PC-9 (cell line): ENCODE measurements at regions not wholly inside any gene's neighbourhood (a gene's known extent, or its start where the extent isn't known, plus 50 kb on each side); places are given as distances from the start of the nearest gene placed in this dataset.

Source experiments
- BruUV-seq: library from RNA; stranded (reverse); fragments of 400-500 nt; replicated peaks from 2 replicates; lab custom pipeline; 2021; lab: Mats Ljungman, UMichigan
- CTCF ChIA-PET: fragments of 300-600 bp; sonication (Branson Sonifier 250); formaldehyde crosslinking; loops from one replicate; lab custom pipeline; 2022; ENCODE audit warnings: antibody characterized with exemption; lab: Charles Lee
- POLR2A ChIA-PET: fragments of 300-600 bp; sonication (Branson Sonifier 250); formaldehyde crosslinking; loops from one replicate; lab custom pipeline; 2022; ENCODE audit warnings: antibody characterized with exemption; ENCODE audit not compliant: unreplicated experiment; lab: Charles Lee
- DNase-seq, 2 experiments: peaks; one replicate each; pipeline versions ENCODE4 v3.0.0 to v3.0.0-alpha.2; 2015 to 2022; ENCODE audit warnings: mixed read lengths in 1 of 2
- H2AFZ ChIP-seq: fragments of 200-600 bp; sonication (generic); 2 replicates; pipeline ENCODE4 v1.8.1; 2017; ENCODE audit warnings: antibody characterized with exemption
- H3F3A ChIP-seq: fragments of 200-600 bp; sonication (generic); 2 replicates; pipeline ENCODE4 v1.8.1; 2017; ENCODE audit warnings: antibody characterized with exemption, mild to moderate bottlenecking, low read depth; ENCODE audit not compliant: insufficient read depth
- H3K27ac ChIP-seq: fragments of 200-600 bp; sonication (generic); 2 replicates; pipeline ENCODE4 v1.6.1; 2016; ENCODE audit warnings: mixed run types
- H3K27me3 ChIP-seq: fragments of 200-600 bp; sonication (generic); 2 replicates; pipeline ENCODE4 v1.6.1; 2016; ENCODE audit warnings: low read depth, mixed run types; ENCODE audit not compliant: insufficient read depth
- H3K36me3 ChIP-seq: fragments of 200-600 bp; sonication (generic); 2 replicates; pipeline ENCODE4 v1.6.1; 2016; ENCODE audit warnings: low read depth, mixed run types
- H3K4me1 ChIP-seq: fragments of 200-600 bp; sonication (generic); replicated peaks from 2 replicates; pipeline ENCODE4 v1.6.1; 2016; ENCODE audit warnings: mixed run types; ENCODE audit not compliant: insufficient read depth
- H3K4me2 ChIP-seq: fragments of 200-600 bp; sonication (generic); 2 replicates; pipeline ENCODE4 v1.6.1; 2017; ENCODE audit warnings: mixed run types
- H3K4me3 ChIP-seq: fragments of 200-600 bp; sonication (generic); 2 replicates; pipeline ENCODE4 v1.6.1; 2016; ENCODE audit warnings: mixed run types
- H3K79me2 ChIP-seq: fragments of 200-600 bp; sonication (generic); 2 replicates; pipeline ENCODE4 v1.6.1; 2017; ENCODE audit warnings: low read depth, mixed run types
- H3K9me2 ChIP-seq: fragments of 200-600 bp; sonication (generic); 2 replicates; pipeline ENCODE4 v1.8.1; 2017; ENCODE audit warnings: mild to moderate bottlenecking; ENCODE audit not compliant: insufficient read depth
- H3K9me3 ChIP-seq: fragments of 200-600 bp; sonication (generic); 2 replicates; pipeline ENCODE4 v1.8.1; 2016; ENCODE audit warnings: low read depth; ENCODE audit not compliant: insufficient read depth
- H4K20me1 ChIP-seq: fragments of 200-600 bp; sonication (generic); 2 replicates; pipeline ENCODE4 v1.8.1; 2017; ENCODE audit not compliant: insufficient read depth
- EZH2 ChIP-seq: fragments of 200-600 bp; sonication (generic); IDR thresholded peaks from 2 replicates; pipeline ENCODE4 v1.8.0; 2017; ENCODE audit warnings: antibody characterized with exemption, low read depth
- intact Hi-C: fragments of 100-400 bp; cut with micrococcal nuclease; formaldehyde crosslinking; loops from one replicate; pipeline ENCODE4 v1.10.0; 2022; ENCODE audit not compliant: unreplicated experiment
- TF ChIP-seq, protein P1 (sequence below): fragments of 200-600 bp; sonication (generic); conservative IDR thresholded peaks from 2 replicates; pipeline ENCODE4 v1.6.1; 2017; ENCODE audit warnings: mixed run types, antibody characterized with exemption, mild to moderate bottlenecking, moderate library complexity

DNA sequence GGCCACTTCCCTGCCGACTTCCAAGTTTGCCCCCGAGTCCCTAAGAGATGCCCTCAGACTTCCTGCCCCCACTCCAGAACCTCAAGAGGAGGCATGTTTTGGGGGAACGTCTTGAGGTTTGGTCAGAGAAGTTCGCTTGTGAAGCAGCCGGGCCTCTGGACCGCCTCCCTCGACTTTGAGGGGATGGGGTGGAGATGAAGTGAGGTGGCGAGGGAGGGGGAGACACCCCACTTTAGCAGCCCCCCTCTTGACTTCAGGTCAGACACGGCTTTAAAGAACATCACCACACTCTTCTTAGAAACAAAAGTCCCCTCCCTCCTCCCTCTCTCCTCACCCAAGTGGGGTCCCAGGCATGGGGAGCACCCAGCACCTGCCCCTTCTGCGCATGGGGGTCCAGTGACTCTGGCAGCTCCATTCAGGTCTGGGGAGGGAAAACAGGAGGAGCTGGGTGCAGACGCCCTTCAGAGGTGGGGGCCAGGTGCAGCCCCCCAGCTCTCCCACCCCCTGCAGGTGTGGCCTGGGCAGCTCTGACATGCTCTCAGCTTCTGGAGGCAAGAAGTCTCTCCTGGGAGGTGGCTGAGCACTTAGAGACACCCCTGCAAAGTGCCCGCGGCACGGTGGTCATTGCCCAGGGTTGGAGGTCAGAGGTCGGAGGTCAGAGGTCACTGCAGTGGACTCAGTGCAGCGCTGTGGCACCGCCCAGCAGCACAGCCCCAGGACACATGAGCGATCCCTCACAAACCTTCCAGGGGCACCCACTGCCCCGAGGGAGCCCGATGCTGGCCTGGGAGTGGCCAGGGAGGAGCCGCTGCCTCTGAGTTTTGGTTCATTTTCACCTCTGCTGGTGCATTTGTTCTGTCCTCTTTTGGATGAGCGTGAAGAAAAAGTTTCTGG, 108.8 kb downstream of the CPZ start:
- no peak overlapping the region for H3K4me2 ChIP-seq
- H3K9me2 ChIP-seq = no peaks in the 10 kb centered on the region
- TF ChIP-seq, protein P1, sequence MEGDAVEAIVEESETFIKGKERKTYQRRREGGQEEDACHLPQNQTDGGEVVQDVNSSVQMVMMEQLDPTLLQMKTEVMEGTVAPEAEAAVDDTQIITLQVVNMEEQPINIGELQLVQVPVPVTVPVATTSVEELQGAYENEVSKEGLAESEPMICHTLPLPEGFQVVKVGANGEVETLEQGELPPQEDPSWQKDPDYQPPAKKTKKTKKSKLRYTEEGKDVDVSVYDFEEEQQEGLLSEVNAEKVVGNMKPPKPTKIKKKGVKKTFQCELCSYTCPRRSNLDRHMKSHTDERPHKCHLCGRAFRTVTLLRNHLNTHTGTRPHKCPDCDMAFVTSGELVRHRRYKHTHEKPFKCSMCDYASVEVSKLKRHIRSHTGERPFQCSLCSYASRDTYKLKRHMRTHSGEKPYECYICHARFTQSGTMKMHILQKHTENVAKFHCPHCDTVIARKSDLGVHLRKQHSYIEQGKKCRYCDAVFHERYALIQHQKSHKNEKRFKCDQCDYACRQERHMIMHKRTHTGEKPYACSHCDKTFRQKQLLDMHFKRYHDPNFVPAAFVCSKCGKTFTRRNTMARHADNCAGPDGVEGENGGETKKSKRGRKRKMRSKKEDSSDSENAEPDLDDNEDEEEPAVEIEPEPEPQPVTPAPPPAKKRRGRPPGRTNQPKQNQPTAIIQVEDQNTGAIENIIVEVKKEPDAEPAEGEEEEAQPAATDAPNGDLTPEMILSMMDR = no peak
- TF ChIP-seq EZH2 = no peak
- H3K36me3 ChIP-seq = no peaks in the 10 kb centered on the region
- H3K4me3 ChIP-seq = no peak overlapping the region
- intact Hi-C loops = no loop called here
- no peaks in the 10 kb centered on the region for H4K20me1 ChIP-seq
- no TSS peak for BruUV-seq
- no peaks in the 10 kb centered on the region for H3K79me2 ChIP-seq
- peaks cover 99% of the 10 kb centered on the region for H3K27me3 ChIP-seq
- H2AFZ ChIP-seq = no peak overlapping the region
- POLR2A ChIA-PET = no interaction called here
- H3F3A ChIP-seq = no peaks in the 10 kb centered on the region
- H3K27ac ChIP-seq = no peak overlapping the region
- no peaks in the 10 kb centered on the region for H3K4me1 ChIP-seq
- H3K9me3 ChIP-seq = no peaks in the 10 kb centered on the region
- no peak for DNase-seq
- CTCF ChIA-PET = no interaction called here

DNA sequence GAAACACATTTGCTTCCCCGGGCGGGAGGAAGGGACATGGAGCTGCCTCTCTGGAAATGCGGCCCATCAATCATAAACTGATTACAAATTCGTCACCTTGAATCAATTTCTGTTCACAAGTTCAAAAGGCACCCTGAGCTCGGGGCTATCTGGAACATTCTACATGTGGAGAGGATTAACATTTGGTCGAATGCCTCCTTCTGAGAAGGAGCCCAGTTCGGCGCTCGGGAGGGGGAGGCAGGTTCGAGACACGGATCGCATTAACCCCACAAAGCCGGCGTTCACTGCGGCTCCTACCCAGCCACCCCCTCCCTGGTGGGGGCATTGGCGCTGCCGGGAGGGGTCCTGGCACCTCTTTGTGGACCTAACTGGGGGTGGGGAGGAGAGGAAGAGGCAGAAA, 108.0 kb downstream of the CPZ start:
- intact Hi-C loops = no loop called here
- ChIA-PET POLR2A (no interaction called here), CTCF (no interaction called here)
- no peaks in the 10 kb centered on the region for H3K9me2 ChIP-seq
- H3K4me2 ChIP-seq = no peak overlapping the region
- H3K79me2 ChIP-seq = no peaks in the 10 kb centered on the region
- DNase-seq = no peak
- H3K9me3 ChIP-seq = no peaks in the 10 kb centered on the region
- no peak for TF ChIP-seq EZH2
- TF ChIP-seq, protein P1 = no peak
- H3K4me1 ChIP-seq = no peaks in the 10 kb centered on the region
- H3K36me3 ChIP-seq = no peaks in the 10 kb centered on the region
- no TSS peak for BruUV-seq
- no peak overlapping the region for H2AFZ ChIP-seq
- H3F3A ChIP-seq = no peaks in the 10 kb centered on the region
- H3K27ac ChIP-seq = no peak overlapping the region
- no peaks in the 10 kb centered on the region for H4K20me1 ChIP-seq
- H3K27me3 ChIP-seq = peaks cover 99% of the 10 kb centered on the region
- no peak overlapping the region for H3K4me3 ChIP-seq

DNA sequence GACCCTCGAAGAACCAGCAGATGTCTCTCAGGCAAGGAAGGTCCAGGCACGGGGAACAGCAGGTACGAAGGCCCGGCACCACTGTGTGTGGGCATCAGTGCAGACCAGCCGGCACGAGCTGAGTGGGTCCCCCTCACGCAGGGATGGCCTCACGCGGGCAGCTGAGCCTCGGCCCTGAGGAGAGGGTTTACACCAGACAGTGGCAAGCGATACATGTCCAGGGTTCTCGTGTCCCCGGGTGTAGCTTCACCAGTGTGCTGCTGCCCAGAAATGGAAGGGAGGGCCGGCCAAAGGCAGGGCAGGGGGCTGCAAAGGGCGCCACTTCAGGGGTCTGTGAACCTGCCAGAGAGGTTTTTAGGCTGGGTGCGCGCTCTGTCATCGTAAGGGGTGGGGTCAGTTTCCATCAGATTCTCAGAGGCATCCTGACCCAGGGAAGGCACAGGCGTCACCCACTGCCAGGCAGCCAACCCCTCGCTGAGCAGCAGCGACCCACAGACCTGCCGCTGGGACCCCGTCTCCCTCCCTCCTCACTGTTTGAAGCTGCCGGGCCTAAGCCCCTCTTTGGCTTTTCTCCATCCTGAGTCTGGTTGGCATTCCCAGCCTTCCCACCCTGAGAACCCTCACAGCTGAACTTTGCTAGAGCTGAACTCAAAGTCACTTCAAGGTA, 107.0 kb downstream of the CPZ start:
- Histone ChIP-seq H3K4me2 (no peak overlapping the region), H3K36me3 (no peaks in the 10 kb centered on the region), H3F3A (no peaks in the 10 kb centered on the region), H3K79me2 (no peaks in the 10 kb centered on the region), H3K9me2 (no peaks in the 10 kb centered on the region), H3K4me1 (no peaks in the 10 kb centered on the region), H3K9me3 (no peaks in the 10 kb centered on the region), H3K27ac (no peak overlapping the region), H3K27me3 (peaks cover 99% of the 10 kb centered on the region), H3K4me3 (no peak overlapping the region), H4K20me1 (no peaks in the 10 kb centered on the region), H2AFZ (no peak overlapping the region)
- no TSS peak for BruUV-seq
- TF ChIP-seq, protein P1 = no peak
- no peak for TF ChIP-seq EZH2
- ChIA-PET POLR2A (no interaction called here), CTCF (no interaction called here)
- no peak for DNase-seq
- intact Hi-C loops = no loop called here
